Heart right ventricle (tissue), 16 donors: ENCODE measurements at regions not wholly inside any gene's neighbourhood (a gene's known extent, or its start where the extent isn't known, plus 50 kb on each side); places are given as distances from the start of the nearest gene placed in this dataset.

Experiments used
- ATAC-seq, 8 donors: fragments of 200-7000 bp; cut with Tn5 transposase; one replicate each; pipeline ENCODE4 v1.9.1; 2020; ENCODE audit warnings: mild to moderate bottlenecking in 8 of 8, moderate library complexity in 8 of 8, moderate number of reproducible peaks in 1 of 8
- DNase-seq, 2 donors: peaks; one replicate each; pipeline ENCODE4 v3.0.0-alpha.2; 2020
- H3K27ac ChIP-seq, 10 donors: fragments of 200-600 bp; sonication (generic) in 2 of 10; one replicate each; pipeline versions ENCODE4 v1.5.0 to v1.8.0; 2020 to 2022; ENCODE audit warnings: mild to moderate bottlenecking in 3 of 10
- H3K27me3 ChIP-seq, 7 donors: fragments of 200-600 bp; one replicate each; pipeline ENCODE4 v1.8.0; 2021 to 2022; ENCODE audit warnings: mild to moderate bottlenecking in 2 of 7
- H3K36me3 ChIP-seq, 9 donors: fragments of 200-600 bp; sonication (generic) in 1 of 9; one replicate each; pipeline versions ENCODE4 v1.5.0 to v1.8.0; 2020 to 2022; ENCODE audit warnings: mild to moderate bottlenecking in 2 of 9
- H3K4me1 ChIP-seq, 9 donors: fragments of 200-600 bp; sonication (generic) in 1 of 9; one replicate each; pipeline versions ENCODE4 v1.5.0 to v1.8.0; 2020 to 2022; ENCODE audit warnings: mild to moderate bottlenecking in 4 of 9
- H3K4me3 ChIP-seq, 10 donors: fragments of 200-600 bp; sonication (generic) in 2 of 10; one replicate each; pipeline versions ENCODE4 v1.5.0 to v1.8.0; 2020 to 2022; ENCODE audit warnings: mild to moderate bottlenecking in 7 of 10, moderate library complexity in 2 of 10
- H3K9me3 ChIP-seq, 11 donors: fragments of 200-600 bp in 10 of 11; sonication (generic) in 2 of 11; one replicate each; pipeline versions ENCODE4 v1.5.0 to v1.8.0; 2013 to 2022; ENCODE audit warnings: mild to moderate bottlenecking in 2 of 11, control low read depth in 1 of 11, moderate library complexity in 1 of 11
- CTCF ChIP-seq, 9 donors: fragments of 200-600 bp; sonication (generic) in 2 of 9; IDR thresholded peaks; one replicate each; pipeline versions ENCODE4 v1.5.0 to v1.8.0; 2021 to 2022; ENCODE audit warnings: antibody characterized with exemption in 9 of 9, mild to moderate bottlenecking in 5 of 9, moderate library complexity in 1 of 9
- WGBS, 2 donors: extraction: QIAGEN DNeasy Blood & Tissue Kit; methylation state at CpG; one replicate each; pipeline ENCODE4 v1.1.7; 2013; ENCODE audit warnings: inconsistent platforms in 1 of 2; 5-methylcytosine and 5-hydroxymethylcytosine counted together
- intact Hi-C, 10 donors: fragments of 100-400 bp; cut with DNase I; formaldehyde crosslinking; loops; one replicate each; pipeline versions ENCODE4 v1.11.1 to v1.14.2; 2022
- donor health status: Arrhythmogenic right ventricular cardiomyopathy.
- donor health status: ischemic (EF 13 %, LVEDD 7.1; RV severe dilation, severe dysfunction).
- donor health status: healthy with polysubstance abuse.
- donor health status: DM: no; HTN: yes; CAD: no.
- donor health status: DM: no; HTN: no; CAD: no.
- donor health status: ischemic (EF 25% LVEDD 6.9; RV normal size, moderate dysfunction).
- donor health status: ischemic (EF 25% LVEDD 5.7; RV mildly dilated, moderate dysfunction).
- donor health status: healthy.
- donor health status: DM: yes; HTN: yes; CAD: no.
- donor health status: Ischemic cardiomyopathy.
- donor health status: ischemic (EF 35%, LVEDD 5.7; RV mildly dilated, moderate dysfunction).
- donor health status: nonischemic (EF 11% LVEDD 7.7; RV severe dilation, severe dysfunction).
- donor health status: DM: yes; HTN: yes; CAD: no.
- donor health status: PGD.
- donor health status: ischemic (EF 29% LVEDD 5.4; RV normal size, mild dysfunction).
- donor health status: nonischemic (EF 23%, LVEDD 6.1; RV moderate dilation, normal function).

GRCh38 chr6:93817937-93818336, 398.6 kb upstream of the EPHA7 start:
- Histone ChIP-seq H3K4me3 (no peak overlapping the region), H3K27me3 (no peaks in the 10 kb centered on the region), H3K36me3 (no peaks in the 10 kb centered on the region), H3K9me3 (peaks cover 0 to 12% (median 0%) of the 10 kb centered on the region in 11 donors), H3K27ac (no peak overlapping the region), H3K4me1 (no peaks in the 10 kb centered on the region)
- no peak for DNase-seq
- ATAC-seq, result no peak
- no peak for TF ChIP-seq CTCF (IDR thresholded peaks at IDR 0.05)
- intact Hi-C loops, result no loop called here

GRCh38 chr6:93806409-93807270, 387.3 kb upstream of the EPHA7 start:
- ATAC-seq (no peak), DNase-seq (no peak)
- Histone ChIP-seq H3K9me3 (peaks cover 0 to 21% (median 0%) of the 10 kb centered on the region in 11 donors), H3K4me1 (no peaks in the 10 kb centered on the region), H3K27ac (no peak overlapping the region), H3K36me3 (no peaks in the 10 kb centered on the region), H3K27me3 (no peaks in the 10 kb centered on the region), H3K4me3 (no peak overlapping the region)
- 81 to 82% methylated on average over 4 of the region's 4 CpGs for WGBS, 2 donors
- intact Hi-C loops, result no loop called here
- no peak for TF ChIP-seq CTCF (IDR thresholded peaks at IDR 0.05)

- Histone ChIP-seq H3K9me3 (peaks cover 0 to 5% (median 0%) of the 10 kb centered on the region in 11 donors), H3K4me1 (no peaks in the 10 kb centered on the region), H3K4me3 (no peak overlapping the region), H3K27ac (no peak overlapping the region), H3K27me3 (no peaks in the 10 kb centered on the region), H3K36me3 (no peaks in the 10 kb centered on the region)
- 82 to 86% methylated on average over 2 of the region's 2 CpGs for WGBS, 2 donors
- ATAC-seq, result no peak
- no peak for TF ChIP-seq CTCF (IDR thresholded peaks at IDR 0.05)
- intact Hi-C loops, result no loop called here
- DNase-seq, result no peak
These were observed 381.9 kb upstream of the EPHA7 start for GRCh38 chr6:93801101-93801847.

- H3K9me3 ChIP-seq, result peaks cover 0 to 5% (median 0%) of the 10 kb centered on the region in 11 donors
- no peaks in the 10 kb centered on the region for H3K27me3 ChIP-seq
- intact Hi-C loops, result loop anchor here in 1 of 10 donors (5.0 kb wide), 1 partner anchor 1547 kb away; no protein-coding TSS in a partner anchor
- WGBS, 2 donors, result 54% methylated on average over 3 of the region's 3 CpGs
- H3K36me3 ChIP-seq, result no peaks in the 10 kb centered on the region
- DNase-seq (no peak), ATAC-seq (no peak)
- no peak for TF ChIP-seq CTCF (IDR thresholded peaks at IDR 0.05)
- no peak overlapping the region for H3K27ac ChIP-seq
- H3K4me3 ChIP-seq, result no peak overlapping the region
- H3K4me1 ChIP-seq, result no peaks in the 10 kb centered on the region
These were observed 379.9 kb upstream of the EPHA7 start for GRCh38 chr6:93799226-93799625.
